T-helper 2 cell treated with Interferon-gamma antibody and Interleukin-4, amounts not matched to agents 100 ng/mL and 5 ng/mL, for 36 hours (primary cell): ENCODE measurements at regions not wholly inside any gene's neighbourhood (a gene's known extent, or its start where the extent isn't known, plus 50 kb on each side); places are given as distances from the start of the nearest gene placed in this dataset.

Experiments used
- intact Hi-C: fragments of 100-400 bp; cut with micrococcal nuclease; formaldehyde crosslinking; loops from one replicate; pipeline ENCODE4 v1.15.1; 2023

GRCh38 chr1:55724551-55725325 lies 509.6 kb upstream of the USP24 start:
- intact Hi-C loops: no loop called here

DNA sequence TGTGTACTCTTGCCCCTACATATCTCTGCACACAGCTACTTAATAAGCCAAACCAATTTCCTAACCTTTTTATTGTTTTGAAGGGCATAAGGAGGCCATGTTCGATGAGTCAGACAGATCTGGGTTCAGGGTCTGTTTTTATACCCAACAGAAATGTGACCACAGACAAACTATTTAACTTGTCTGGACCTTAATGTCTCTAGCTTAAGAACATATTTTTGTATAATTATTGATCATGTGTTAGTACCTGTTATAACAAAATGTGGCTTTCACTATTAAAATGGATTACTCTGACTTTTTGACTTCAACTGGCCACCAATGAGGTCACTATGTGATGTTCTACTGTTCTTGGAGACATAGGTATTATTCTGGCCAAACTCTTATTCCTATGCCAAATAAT lies 507.8 kb upstream of the USP24 start:
- intact Hi-C loops: no loop called here

DNA sequence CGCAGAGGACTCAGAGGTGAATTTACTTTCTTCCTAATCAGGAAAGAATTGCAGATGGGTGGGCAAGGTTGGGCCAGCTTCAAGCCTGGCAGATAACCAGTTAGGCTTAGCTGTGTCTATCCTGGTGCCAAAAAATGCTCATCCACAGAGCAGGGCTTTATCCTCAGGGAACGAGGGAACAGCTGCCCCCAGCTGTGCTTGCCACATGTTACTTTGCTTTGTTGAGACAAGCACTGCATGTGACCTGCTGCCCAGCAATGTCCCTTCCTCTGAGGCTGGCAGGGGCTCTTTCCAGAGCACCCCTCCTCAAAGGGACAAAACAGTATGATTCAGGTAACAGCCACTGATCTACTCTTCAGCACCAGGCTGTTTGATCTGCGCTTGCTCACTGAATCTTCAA lies 505.1 kb upstream of the USP24 start:
- intact Hi-C loops: no loop called here

DNA sequence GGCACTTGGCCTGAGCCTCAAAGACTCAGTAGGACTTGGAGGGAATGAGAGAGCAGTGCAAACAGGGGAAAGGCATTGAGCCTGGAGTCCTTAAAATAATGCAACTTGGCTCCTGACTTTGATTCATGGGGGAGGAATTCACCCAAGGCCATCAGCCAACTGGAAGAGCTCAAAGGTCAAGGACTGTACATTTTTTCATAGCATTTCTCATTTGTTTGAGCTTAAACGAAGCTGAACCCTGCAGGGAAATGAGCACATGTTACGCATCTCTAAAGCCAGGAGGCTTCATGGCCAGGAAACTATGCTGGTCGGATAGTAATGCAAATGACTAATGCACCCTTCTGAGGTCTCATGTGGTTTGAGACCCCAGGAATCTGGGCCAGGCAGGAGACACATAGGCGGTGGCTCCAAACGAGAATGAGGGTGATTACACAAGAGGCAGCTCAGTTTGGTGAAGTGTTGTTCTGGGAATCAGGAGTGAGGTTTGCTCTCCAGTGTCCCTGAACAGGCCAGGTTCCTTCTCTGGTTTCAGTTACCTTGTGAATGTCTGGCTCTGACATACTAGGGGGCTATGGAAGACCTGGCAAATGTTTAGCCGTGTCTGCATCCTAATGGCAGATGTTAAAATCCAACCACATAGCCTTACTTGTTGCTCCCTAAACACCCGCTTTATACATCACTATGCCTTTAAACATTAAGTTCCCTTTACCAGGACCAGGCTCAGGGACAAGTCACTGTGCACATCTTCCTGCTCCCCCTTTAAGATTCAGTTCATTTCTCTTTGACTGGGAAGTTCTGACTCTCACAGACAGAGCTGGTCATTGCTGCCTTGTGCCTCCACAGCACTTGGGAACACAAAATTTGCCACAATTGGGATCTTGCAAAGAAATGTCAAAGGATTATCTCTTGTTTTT lies 503.9 kb upstream of the USP24 start:
- intact Hi-C loops: no loop called here

- intact Hi-C loops: no loop called here
Observed at GRCh38 chr1:55717111-55717510, 501.9 kb upstream of the USP24 start.

DNA sequence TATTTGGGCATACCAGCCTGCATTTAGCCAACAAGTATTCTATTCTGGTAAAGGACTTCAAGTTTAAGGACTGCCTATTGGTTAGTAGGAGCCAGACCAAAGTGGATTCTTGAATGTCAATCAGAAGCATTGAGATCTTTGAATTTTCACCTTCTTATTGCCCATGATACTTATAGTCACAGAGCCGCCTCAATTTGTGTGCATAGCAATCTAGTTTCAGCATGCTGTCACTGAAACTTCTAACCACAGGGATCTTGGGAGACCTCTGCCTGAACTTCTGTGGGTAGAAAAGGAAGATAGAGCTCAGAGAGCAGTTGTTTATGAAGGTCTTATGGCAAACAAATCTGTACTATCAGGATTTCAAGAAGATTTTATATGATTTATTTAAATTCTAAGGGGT lies 501.4 kb upstream of the USP24 start:
- intact Hi-C loops: no loop called here

- intact Hi-C loops: no loop called here
Observed at GRCh38 chr1:55716151-55716550, 501.0 kb upstream of the USP24 start.

DNA sequence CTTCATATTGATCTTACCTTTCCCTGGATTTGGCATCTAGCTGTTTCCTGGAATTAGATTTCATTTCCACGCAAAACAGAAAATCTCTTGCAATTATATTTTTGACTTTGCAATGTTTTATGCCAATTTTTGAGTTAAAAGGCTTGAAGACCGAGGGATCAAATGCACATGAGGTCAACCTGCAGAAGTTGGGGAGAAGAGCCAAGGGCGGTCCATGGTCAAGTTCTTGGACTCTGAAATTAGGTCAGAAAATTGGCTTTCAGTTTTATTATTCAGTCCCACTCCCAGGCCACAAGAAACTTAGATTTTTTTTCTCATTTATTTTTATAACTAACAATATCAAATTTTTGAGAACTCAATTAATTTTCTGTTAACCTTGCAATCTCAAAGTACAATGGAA lies 499.1 kb upstream of the USP24 start:
- intact Hi-C loops: no loop called here

DNA sequence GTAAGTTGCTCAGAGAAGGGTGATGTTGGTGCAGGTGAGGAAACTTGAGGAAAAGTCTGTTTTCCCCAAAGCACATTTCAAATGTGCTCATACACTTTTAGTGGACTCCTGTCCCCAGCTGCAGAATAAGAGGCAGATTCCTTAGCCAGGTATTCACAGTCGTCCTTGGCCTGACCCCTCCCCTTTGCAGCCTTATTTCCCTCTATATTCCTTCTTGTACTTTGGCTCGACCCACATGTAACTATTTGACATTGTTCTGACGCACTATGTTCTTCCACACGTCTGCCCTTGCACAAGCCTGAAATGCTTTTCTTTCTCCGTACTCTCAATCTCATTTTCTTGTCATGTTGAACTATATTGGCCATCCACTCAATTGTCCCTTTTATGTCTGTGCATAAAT lies 498.4 kb upstream of the USP24 start:
- intact Hi-C loops: no loop called here

DNA sequence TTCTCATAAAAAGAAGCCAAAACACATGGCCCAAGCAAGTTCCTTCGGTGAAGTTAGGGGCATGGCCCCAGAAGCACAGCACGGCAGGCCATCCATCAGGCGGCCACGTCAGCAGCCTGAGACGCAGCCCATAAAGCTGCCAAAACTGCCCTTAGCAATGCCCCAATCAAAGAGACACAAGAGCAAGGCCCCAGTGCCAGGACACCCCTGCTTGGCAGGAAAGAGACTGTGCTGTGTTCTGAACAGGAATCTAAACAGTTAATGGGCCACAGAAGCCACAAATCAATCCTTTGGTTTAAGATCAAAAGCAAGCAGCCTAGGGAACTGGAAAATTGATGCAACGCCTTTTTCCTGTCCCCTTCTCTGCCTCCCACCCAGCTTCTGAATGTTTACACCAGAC lies 497.0 kb upstream of the USP24 start:
- intact Hi-C loops: no loop called here

GRCh38 chr1:55708781-55709180 lies 493.6 kb upstream of the USP24 start:
- intact Hi-C loops: no loop called here

DNA sequence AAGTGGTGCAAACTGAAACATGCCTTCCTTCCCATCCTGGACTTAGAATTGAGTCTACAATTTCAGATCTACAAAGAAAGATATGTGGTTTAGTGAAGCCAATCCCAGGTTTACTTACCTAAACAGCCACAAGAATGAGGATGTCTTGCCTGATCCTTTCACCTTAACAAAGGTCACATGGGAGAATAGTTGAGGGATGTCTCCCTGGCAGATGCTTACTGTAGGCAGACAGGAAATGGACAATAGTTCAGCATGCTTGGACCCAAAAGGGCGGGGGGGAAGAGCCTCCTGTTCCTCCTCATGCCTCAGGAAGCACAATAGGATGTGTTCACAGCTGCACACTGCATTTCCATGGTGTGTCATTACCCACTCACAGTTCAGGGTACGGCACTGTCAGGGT lies 492.7 kb upstream of the USP24 start:
- intact Hi-C loops: no loop called here

DNA sequence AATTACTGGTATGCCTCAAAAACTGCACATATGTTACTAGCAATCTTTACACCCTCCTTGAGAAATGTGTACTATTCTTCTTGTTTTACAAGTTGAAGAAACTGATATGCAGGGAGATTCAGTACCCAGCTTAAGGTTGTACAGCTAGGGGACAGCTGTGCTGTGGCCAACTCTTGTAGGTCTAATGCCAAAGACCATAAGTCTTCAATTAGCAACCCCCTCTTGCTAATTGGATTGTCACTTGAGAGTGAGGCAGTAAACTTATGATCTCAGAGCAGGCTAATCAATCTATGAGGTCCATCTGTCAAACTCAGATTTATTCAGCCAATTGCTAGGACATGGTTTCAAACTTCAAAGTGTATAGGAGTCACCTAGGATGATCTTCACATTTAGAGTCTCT lies 492.0 kb upstream of the USP24 start:
- intact Hi-C loops: no loop called here

DNA sequence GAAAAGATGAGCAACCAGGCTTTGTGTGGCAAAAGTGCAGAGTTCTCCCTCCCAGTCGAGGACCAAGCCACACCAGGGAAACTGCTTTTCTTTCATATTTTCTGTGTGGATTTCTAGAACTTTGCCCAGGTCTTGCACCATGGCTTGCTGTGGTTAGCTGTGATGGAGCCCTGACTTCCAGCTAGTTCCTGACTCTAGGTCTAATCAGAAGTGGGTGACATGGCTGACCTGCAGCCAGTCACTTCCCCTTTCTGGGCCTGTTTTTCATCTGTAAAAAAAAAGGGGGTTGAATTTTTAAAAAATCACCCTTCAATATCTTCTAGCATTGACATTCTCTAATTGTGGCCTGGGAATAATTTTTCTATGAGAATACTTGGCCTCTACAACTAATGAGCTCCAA lies 491.2 kb upstream of the USP24 start:
- intact Hi-C loops: no loop called here

DNA sequence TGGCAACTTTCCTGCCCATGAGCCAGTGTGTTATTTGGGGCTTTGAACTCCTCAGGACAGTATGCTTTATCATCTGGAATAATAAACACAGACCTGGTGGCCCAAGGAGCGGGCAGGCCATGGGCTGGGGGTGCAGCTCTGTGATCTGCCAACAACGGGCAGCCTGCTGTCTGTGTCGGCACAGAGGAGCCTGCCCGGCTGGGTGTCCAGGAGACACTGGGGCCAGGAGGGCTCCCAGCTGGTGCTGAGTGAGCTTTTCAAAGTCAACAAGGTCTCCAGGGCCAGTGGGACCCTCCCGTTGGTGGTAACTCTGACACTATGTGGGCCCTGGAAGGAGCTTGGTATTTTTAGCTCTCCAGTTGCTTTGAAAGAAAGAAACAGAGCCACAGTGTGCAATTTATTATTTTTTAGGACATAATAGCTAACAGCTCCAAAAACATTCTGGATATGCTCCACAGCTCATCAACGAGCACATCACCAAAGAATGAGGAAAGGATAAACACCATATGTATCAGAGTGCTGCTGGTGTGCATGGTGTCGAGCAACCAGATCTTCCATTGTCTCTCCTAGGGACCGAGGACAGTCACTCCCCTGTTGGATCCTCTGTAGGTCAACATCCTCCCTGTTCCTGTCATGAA lies 488.7 kb upstream of the USP24 start:
- intact Hi-C loops: no loop called here

GRCh38 chr1:55702064-55702463 lies 486.9 kb upstream of the USP24 start:
- intact Hi-C loops: no loop called here

- intact Hi-C loops: no loop called here
Observed at GRCh38 chr1:55700359-55701130, 485.4 kb upstream of the USP24 start.

DNA sequence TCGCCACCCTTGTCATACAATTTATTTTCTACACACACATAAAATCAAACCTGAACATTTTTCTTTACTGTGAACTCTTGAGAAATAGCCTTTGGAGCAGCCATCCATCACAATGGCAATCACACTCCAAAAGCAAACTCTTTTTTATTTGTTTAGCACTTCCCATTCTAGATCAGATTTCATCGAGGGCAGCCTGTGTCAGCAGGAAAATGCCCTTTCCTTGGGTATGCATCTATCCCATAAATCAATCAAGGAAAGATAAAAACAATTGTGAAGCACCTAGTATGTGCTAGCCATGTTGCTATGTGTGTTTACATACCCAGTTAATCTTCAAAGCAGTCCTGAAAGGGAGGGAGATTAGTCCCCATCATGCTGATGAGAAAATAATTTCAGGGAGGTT lies 484.1 kb upstream of the USP24 start:
- intact Hi-C loops: no loop called here

DNA sequence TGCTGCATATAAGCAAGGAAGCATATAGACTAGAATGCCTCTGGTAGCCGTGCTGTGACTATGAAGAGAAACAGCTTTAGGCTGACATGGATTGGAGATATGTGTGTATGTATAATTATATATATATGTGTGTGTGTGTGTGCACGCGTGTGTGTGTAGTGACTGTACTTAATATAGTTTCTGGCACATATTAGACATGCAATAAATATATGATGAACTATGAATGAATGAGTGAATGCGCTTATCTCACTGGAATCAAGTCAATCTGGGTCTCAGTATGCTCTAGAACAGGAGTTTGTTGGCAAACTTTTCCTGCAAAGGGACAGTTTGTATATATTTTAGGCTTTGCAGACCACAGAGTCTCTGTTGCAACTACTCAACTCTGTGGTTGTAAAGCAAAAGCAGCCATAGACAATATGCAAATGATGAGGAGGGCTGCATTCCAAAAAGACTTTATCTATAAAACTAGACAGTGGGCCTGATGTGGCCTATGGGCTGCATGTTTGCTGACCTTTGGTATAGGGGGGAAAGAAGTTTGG lies 482.9 kb upstream of the USP24 start:
- intact Hi-C loops: no loop called here

DNA sequence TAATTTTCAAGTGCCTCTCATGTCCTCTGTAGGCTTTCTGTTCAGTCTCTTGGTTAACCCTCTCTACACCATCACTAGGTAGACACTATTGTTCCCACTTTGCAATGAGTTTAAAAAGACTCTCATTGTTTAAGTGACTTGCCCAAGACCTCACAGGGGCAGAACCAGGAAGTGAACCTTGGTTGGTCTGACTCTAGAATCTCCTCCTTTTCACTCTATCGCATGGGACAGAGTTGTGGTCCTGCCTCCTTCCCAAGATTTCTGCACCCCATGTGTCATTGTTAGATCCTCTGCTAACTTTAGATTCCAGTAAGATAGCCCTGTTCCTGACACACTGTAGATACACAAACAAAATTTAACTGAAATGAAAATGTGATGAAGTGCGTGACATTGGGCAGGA lies 481.7 kb upstream of the USP24 start:
- intact Hi-C loops: no loop called here

DNA sequence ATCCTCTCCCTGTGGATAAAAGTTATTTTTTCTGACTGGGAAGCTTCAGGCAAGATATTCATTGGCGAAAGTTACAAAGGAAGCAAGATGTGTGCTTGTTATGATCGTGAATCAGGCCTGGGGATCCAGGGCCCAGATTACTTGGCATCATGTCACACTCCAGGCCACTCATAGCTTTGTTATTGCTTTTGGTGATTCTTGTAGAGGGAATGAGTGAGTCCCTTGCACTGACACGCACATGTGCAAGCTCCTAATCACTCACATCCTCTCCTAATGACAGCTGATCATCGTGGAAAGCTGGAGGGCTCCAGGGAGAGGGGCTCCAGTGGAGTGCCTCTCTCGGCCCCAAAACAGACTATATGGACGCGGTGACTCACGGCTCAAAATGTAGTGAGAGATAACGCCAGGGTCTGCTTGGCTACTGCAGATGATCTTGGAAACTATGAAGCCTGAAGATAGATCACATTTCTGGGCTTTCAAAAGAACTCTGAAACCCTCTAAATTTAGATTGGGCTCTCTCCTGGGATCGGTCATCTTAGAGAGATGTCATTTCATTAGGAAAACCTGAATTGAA lies 481.1 kb upstream of the USP24 start:
- intact Hi-C loops: no loop called here
